NCI-H128 (cell line): ENCODE measurements at regions not wholly inside any gene's neighbourhood (a gene's known extent, or its start where the extent isn't known, plus 50 kb on each side); places are given as distances from the start of the nearest gene placed in this dataset.

Experiments
- DNase-seq: peaks from one replicate; lab custom pipeline; 2025; ENCODE audit not compliant: unreplicated experiment; lab: John Stamatoyannopoulos, UW

DNA sequence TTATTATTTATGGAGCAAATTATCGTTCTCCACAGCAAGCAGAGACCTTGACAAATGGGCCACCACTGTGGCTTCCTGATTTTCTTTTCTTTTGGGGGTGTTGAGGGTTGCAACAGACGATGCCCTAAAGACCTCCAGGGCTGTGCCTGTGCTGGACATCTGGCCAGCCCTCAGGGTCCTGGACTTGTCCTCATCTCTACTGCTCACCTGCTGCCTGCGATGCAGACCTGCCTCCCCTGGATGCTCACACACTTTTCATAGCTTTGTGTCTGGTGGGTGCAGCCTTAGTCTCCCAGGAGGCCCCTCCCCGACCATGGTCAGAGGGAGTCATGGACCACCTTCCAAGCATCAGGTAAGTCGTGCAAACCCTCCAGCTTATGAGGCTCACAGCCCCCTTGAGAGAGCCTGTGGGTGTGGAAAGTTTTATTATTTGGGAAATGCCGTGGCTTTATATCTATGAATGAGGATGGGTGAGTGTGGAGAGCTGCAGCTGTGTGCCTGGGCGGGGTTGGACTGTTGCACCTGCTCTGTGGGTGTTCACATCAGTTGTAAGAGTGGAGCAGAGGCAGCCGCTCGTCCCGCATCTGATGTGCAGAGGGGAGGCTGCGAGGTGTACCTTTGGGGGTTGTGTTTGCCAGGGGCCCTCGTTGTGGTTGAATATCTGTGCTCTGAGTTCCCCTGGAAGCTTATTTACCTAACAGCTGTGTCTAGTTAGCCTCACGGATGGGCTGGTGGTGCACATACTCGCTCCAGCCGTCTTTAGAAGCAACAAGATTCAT, 126.3 kb upstream of the IRX4 start:
- DNase-seq: no peak

DNA sequence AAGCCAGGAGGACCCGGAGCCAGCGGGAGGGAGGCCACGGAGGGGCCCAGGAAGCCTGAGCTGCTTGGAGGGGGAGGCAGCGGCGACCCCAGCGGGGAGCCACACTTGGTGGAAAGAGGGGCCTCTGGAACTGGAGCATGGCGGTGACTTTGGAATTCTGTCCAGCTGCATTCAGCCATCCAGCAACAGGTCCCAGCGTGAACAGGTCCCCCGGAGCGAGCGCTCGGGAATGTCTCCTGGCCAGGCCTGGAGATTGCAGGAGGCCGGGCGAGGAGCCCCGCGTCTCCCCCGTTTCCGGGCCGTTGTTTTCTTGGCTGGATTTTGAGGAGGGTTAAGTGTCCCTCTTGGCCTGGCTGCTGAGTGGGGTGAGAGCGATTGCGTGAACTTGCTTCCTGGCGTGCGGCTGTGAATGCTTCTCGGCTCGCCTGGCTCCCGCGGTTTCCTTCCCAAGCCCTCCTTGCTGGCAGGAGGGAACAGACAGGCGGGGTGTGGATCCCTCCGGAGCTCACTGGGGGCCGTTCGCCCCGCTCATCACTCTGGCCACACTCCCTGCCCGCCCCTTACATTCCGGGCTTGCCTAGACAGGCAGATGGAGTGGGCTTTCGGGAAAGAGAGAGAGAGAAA, 125.3 kb upstream of the IRX4 start:
- no peak for DNase-seq

DNA sequence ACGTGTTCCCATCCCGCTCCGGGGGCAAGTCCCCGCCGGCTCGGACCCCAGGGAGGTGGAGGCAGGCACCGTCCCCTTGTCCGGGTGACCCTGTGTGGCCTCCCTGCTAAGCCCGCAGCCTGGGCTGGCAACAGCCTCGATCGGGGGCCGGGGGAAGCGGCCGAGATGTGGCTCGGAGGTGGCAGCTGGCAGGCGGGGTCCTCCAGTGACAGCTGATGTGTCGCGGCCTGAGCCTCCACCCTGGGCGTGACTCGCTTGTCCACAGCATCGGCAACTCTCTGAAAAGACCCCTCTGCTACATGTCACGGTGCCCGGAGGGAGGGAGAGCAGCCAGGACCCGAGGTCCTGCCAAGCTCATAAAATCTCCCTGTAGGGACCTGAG, 124.8 kb upstream of the IRX4 start:
- DNase-seq: no peak

DNA sequence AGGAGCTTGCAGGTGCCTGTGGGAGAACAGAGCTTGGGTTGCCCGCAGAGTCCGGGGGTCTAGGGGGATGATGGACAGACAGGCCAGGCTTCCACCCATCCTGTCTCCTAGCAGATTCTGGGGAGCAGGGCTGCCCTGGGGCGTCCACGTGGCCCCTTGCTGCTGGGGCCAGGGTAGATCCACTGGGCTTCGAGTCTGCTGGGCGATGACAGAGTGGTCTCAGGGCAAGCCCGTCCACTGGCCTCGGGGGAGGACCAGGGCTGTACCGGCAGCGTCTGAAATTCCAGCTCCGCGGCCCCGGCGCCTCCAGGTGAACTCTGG, 124.2 kb upstream of the IRX4 start:
- no peak for DNase-seq

DNA sequence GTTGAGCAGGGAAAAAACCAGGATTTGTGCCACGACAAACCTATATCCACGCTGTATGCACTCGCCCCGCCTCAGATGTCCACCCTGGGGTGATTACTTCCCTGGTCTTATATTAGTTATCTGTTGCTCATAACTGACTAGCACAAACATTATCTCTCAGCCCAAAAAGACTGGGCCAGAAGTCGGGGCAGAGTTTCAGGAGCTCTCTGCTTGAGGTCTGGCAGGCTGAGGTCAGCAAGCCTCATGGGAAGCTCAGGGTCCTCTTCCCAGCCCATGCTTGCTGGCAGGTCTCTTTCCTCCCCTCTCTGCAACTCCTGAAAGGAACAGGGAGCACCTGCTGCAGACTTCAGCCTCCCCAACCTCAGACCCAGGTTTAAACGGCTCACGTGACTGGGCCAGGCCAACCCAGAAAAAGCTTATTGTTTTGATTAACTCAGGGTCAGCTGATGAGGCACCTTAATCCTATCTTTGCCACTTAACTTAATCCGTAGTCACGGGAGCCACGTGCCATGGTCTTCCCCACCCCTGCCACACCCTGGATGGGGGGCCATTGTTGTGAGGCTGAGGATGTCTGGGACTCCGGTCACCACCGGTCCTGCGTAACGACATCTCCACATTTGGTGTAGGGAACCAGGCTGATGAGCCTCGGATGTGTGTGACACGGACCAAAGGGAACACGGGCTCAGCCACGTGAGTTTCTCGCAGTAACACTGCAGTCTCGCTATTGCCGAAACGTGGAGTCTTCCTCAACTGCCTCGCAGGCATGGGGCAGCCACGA, 123.7 kb upstream of the IRX4 start:
- DNase-seq: no peak

DNA sequence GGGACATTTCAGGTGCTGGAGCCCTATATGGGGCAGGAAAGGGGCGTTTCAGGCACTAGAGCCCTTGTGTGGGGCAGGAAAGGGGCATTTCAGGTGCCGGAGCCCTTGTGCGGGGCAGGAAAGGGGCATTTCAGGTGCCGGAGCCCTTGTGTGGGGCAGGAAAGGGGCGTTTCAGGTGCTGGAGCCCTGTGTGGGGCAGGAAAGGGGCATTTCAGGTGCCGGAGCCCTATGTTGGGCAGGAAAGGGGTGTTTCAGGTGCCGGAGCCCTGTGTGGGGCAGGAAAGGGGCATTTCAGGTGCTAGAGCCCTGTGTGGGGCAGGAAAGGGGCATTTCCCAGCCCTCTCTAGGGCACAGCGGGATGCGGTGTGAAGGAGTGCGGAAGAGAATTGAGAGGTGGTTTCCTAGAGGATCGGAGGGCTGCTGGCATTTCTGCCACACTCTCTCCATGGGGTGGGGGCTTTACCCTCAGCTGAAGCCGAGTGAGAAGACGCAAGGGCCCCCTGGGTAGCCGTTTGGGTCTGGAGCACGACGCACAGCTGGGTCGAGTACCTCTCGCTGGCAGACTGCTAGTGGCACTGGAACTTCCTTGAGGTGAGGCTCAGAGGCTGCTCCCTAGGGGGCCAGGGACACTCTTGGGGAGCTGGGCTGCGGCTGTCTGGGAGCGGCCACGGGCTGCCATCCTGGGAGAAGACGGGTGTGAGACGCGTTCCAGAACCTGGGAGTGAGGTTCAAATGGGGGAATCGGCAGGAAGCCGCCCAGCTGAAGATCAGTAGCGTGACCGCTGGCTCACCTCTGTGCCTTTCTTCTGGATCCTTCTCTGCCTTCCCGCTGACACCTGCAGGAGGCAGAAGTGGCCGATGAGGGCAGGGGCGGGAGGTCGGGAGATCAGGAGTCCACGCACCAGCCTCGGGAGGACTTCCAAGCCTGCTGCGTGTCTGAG, 122.6 kb upstream of the IRX4 start:
- no peak for DNase-seq

DNA sequence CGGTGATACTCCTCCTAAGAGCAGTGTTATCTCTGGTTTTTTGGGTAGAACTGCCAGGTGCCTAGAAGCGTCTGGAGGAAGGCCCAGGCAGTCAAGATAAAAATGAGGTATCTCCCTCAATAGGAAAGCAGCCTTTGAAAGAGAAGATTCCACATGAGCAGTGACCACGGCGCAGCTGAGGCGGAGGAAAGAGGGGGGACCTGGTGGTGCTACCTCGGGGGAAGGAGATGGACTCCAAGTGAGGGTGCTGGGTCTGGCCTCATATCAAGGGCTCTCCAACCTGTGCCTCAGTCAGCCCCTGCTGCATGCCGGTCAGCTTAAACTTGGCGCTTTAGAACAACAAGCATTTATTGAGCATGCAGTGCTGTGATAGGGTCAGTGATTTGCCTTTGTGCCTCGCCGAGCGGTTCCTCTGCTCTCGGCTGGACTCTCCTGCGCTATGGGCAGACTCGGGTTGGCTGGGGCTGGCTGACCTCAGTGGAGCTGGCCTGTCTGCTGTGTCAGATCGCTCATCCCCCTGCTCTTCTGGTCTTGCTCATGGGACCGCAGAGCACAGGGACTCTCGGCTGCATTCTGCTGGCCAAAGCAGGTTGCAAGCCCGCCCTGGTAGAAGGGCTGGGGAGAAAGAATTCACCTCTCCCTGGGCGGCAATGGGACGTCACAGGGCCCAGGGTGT, 121.1 kb upstream of the IRX4 start:
- DNase-seq: no peak

DNA sequence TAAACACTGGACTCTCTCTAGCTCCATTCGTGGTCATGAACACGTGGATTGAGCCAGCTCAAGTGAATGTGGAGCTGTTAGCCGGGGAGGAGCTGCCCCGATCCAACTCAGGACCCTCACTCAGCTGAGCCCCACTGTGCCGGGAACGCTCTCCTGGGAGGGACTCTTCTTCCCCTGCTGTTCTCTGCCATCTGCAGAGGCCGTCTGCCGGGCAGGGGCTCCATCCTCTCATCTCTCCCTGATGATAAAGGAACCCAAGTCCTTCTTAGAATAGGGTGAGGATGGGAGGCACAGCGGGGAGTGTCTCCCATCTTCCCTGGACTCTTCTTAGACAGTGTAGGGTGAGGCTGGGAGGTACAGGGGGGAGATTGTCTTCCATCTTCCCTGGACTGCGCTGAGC, 120.5 kb upstream of the IRX4 start:
- no peak for DNase-seq

DNA sequence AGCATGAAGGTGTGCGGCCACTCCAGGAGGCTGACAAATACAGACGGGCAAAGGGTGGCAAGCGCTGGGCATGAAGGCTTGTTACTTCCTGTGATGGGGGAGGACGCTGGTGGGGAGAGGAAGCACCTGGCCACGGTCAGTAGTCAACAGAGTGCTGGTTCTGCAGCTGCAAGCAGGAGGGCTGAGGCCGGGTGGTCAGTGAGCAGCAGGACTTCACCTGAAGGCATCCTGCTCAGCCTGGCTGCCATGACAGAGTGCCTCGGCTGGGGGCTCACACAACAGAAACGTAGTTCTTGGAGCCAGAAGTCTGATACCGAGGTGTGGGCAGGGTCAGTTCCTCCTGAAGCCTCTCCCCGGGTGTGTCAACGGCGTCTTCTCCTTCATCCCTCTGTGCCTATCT, 118.6 kb upstream of the IRX4 start:
- no peak for DNase-seq

DNA sequence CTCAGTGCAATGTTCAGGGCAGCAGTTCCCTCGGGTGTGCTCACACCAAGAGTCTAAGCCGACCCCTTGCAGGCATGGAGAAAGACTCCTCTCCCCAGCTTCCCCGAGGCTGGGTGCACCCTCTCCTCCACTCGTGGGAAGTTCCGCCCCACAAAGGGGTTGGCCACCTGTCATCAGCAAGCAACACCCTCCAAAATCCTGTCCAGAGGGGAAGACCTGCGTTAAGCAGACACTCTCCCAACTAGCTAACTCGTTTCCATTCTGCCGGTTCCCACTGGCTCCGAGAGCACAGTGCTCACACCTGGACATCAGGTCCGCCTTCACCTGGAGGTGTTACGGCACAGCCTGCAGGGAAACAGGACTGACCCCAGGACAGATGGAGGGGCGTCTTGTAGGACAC, 117.9 kb upstream of the IRX4 start:
- DNase-seq: no peak

DNA sequence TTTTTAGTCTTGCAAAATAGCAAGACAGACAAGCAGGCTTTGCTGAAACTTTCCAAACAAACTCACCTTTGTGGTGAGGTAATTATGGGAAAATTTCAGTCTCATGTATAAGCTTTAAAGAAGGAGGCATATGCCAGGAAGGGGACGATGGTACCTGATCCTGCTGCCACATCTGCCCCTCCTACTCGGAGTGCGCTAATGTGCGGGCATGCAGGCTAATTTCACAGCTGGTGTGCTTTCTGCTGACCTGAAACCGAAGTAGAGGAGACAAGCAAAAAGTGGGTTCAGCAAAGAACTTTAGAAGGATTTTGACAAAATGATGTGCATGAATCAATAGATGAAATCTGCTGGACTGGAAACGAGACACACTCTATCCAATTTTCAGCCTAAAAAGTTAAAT, 117.1 kb upstream of the IRX4 start:
- DNase-seq: no peak

DNA sequence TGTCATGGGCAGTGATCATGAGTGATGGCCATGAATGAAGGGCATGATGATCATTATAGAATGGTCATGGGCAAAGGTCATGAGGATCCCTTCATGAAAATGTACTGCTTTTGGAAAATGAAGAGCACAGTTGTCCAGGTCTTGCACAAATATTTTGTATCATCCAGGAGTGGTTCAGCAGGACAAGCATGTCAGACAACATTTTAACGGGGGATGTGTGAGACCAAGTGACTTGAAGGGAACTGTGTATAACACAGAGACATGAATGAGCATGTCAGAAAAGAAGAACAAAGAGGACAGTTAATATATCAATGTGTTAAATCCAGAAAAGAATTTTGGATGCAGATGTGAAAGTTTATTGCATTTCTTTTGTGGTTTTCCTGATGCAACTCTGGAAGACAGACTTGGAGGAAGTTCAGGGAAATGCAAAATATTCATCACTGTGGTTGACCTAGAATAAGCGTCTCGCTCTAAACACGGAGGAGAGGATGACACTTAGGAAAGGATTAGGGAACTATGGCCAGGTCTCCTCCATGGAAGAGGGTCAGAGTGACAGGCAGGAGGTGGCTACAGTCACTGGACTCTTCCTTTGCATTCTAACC, 116.1 kb upstream of the IRX4 start:
- no peak for DNase-seq

DNA sequence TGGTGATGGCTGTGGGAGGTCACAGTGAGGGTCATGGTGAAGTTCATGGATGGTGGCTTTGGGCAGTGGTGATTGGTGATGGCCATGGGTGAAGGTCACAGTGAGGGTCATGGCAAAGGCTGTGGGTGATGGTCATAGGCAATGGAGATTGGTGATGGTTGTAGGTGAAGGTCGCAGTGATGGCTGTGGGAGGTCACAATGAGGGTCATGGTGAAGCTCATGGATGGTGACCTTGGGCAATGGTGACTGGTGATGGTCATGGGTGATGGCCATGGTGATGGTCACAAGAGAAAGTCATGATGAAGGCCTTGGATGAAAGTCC, 115.6 kb upstream of the IRX4 start:
- no peak for DNase-seq

DNA sequence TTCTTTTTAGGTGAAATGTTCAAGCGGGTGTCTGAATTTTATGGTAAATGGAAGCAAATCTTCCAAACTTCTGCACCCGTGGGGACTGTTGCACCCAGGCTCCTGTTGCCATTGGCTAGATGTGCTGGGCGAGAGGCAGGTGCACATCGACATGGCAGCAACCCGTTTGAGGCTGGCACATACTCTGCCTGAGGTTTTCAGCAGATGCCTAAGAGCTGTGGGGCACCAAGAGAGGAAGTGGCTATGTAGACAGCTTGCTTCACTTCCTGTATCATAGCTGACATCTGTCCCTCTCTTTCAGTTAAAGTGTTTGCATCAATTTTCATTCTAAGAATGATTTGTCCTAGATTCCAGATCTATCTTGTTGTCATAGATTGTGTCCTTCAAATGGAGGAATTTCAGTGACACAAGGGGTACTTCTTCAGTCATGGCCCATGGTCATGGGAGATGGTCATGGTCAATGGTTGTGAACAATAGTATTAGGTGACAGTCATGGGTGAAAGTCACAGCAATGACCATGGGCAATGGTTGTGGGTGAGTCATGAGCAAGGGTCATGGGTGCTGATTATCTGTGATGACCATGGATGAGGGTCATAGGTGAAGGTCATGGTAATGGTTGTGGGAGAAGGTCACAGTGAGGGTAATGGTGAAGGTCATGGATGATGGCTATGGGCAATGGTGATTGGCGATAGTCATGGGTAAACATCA, 115.1 kb upstream of the IRX4 start:
- DNase-seq: no peak

DNA sequence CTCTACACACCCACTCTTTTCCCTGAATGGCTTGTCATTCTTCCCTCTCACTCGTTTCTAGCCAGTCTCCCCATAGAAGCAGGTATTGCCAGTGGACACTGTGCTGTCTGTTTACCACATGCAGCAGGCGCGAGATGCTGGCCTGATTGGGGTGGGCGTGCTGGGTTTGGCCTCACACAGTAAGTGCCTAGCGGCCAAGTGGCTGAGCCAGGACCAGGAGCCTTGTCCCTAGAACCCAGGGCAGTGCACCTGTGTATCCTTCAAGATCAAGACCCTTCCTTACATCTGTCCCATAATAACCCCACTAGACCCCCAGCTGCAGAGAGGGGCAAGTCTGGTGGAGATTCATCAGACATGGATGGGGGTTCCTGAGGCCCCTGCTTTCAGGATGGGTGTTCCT, 112.8 kb upstream of the IRX4 start:
- DNase-seq: no peak

DNA sequence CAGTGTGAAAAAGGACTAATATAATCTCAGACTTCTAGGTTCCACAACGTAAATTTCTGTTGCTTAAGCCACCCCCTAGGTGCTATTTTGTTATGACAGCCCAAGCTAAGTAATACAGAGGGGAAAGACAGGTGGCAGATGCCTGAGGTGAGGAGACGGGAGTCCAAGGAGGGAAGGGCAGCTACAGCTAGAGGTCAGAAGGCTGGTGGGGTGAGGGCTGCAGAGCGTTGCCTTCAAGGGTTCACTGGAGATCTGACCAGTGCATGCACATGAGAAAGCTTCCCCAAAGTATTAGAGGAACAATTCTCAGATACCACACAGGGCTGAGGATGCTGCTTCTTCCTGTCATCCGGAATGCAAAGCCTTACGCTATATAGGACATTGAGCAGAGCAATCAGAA, 104.7 kb upstream of the IRX4 start:
- no peak for DNase-seq

DNA sequence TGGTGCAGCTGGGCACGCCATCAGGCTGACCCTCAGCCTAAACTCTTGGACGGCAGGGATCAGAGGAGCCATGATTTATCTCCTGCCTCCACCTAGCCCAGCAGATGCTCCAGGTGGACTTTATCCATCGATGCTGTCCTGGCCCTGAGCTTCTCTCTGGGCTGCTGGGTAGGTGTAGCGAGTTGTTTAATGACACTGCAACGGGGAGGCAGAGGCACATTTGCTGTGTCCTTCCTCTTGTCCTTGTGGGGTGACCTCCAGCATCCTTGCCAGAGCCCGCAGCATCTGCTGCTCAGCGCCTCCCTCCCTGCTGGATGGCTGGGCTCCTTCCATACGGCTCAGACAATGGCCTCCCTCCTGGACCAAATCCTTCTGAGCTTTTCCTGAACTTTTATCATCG, 103.1 kb upstream of the IRX4 start:
- DNase-seq: no peak

DNA sequence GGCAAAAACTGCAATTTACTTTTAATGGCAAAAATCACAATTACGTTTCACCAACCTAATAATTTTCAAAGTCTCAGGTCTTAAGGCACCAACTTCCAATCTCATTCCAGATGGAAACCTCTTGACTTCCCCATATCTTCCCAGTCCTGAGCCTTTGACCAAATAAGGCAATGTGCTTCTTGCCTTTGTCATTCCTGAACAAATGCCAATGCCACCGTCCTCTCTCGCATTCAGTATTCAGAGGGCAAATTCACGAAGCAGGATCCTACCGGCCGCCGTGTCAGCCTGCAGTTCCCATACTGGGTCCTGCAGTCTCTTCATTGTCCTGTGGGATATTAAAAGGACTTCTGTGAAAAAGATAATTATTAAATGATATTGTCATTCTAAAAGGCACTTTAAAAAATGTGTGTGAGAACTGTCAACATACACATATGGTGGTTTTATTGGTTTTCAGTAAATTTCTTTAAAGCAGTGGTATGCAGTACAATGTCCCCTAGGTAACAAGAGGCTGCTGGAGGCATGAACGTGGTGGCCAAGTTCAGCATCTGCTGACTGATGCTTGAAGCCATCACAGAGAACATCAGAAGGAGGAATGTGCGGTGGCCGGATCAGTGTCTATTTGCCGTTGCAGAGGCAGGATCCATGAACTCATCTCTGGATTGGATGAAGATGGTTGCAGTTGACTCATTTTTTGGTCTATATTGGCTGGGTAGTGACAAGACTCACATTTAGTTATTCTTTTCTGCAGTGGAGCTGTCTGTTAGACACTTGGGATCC, 101.4 kb upstream of the IRX4 start:
- no peak for DNase-seq

DNA sequence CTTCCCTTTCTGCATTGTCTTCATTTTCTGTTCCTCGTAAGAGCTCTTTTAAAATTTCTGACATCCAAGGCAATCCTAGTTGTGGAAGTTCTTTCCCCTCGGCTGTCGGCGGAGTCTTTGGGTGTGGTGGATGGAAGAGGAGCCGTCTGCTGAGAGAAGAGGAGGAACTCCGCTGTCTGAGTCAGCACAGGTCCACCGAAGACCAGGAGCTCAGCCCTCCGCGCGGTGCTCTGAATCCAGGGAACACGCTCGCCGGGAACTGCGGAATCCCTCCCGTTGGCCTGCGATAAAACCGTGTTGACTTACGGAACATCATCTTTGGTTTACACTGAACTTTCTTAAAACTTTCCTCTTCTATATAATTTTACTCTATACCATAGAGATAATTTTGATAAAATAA, 100.7 kb upstream of the IRX4 start:
- DNase-seq: no peak
